ENCODE measurements at regions not wholly inside any gene's neighbourhood (a gene's known extent, or its start where the extent isn't known, plus 50 kb on each side); places are given as distances from the start of the nearest gene placed in this dataset.

DNA sequence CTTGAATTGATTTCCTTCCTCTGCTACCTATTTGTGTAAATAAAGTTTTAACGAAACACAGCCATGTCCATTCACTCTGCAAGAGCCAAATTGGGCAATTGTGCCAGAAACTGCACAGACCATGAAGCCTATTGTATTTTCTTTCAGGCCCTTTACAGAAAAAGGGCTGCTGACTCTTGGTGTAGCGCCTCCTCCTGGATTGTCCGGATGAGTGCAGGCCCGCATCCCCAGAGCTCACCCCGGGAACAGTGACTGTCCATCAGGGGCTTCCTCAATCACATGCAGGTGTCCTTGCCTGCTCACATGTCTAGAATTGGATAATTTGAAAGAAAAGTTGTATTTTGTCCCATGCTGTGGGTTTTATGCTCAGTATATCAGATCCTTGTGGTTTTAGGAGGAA lies 1282.2 kb downstream of the AACS start:
- DNase-seq, result no peak

- no peak for DNase-seq
Measured at GRCh38 chr12:126349383-126349782, 1284.1 kb downstream of the AACS start.

DNA sequence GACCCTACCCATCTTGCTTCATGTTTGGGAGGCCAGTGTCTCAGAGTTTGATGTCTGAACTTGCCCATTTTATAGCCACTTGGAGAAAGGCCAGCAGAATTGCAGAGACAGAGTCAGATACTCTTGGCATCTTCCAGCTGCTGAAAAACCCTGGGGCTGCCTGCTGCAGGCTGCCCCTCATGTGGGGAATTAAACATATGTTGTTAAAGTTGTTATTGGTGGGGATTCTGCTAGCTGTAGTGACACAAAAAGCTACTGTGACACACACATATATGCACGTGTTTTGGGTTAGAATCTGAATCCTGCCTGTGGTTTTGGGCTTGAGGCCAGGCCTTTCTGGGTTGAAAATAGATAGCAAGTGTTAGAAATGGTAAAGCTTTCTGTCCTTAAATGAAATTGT lies 1288.4 kb downstream of the AACS start:
- no peak for DNase-seq

GRCh38 chr12:126354633-126355032 lies 1289.4 kb downstream of the AACS start:
- DNase-seq, result no peak

DNA sequence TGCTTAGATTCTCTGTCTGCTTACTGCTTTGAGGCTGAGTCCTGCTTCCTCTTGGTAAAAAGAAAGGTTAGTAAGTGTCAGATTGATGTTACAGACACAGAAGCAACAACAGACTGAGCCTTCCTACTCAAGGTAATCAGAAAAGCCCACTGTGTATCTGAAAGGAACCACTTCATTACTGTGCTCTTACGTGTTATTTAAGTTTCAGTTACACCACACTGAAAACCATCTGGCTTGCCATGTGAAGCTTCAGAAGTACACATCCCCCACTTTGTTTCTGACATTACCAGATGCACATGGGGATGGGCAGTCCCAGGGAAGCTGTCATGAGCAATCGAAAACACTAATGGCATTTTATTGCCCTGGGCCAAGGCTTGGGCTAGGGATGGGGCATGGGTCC lies 1290.1 kb downstream of the AACS start:
- DNase-seq, result no peak

- DNase-seq, result no peak
Measured at GRCh38 chr12:126358806-126359205, 1293.6 kb downstream of the AACS start.

DNA sequence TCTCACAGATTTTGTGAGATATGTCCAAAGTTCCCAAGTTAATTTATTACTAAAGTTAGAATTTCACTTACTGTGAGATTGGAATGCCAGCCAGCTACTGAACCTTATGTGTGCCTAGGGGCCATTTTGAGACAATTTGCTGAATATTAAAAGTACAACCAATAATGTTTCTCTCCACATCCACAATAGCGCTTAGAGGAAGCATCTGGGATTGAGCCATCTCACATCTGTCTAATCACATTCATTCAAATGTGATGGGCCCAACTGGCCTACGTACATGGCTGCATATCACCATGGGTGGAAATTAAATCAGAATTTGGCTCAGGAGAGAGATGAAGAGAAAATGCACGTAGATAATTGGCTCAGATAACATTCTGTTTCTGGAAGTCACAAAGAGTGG lies 1294.0 kb downstream of the AACS start:
- no peak for DNase-seq

DNA sequence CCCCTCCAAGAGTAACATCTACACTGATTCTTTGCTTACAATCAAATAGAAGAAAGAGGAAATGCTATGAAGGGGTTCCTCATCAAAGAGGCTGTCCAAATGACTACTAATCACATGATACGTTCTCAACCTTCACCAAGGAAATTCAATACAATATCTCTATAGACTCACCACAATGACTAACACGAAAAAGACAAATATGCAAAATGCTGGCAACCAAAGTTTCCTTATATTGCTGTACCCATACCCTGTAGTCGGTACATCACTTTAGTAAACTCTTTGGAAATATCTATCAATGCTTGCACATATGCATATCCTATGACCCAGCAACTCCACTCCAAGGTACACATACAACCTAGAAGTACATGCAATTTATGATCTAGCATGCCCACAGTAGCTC lies 1296.6 kb downstream of the AACS start:
- no peak for DNase-seq

- no peak for DNase-seq
Measured at GRCh38 chr12:126362493-126362892, 1297.3 kb downstream of the AACS start.

DNA sequence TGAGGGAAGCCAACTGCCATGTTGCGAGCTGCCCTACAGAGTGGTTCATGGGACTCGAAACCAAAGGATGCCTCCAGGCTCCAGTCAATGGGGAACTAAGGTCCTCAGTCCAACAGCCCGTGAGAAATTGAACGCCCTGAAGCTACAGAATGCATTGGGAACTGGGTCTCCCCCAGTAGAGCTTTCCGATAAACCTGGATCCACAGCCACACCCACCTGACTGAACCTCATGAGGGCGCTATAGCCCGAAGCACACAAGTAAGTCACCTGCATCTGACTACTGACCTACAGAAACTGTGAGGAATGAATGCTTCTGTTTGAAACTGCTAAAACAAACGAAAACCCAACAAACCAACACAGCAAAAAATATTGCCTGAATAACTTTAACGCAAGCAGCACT lies 1297.7 kb downstream of the AACS start:
- DNase-seq, result no peak

GRCh38 chr12:126369487-126370463 lies 1304.5 kb downstream of the AACS start:
- no peak for DNase-seq

- no peak for DNase-seq
Measured at GRCh38 chr12:126383506-126383905, 1318.3 kb downstream of the AACS start.

DNA sequence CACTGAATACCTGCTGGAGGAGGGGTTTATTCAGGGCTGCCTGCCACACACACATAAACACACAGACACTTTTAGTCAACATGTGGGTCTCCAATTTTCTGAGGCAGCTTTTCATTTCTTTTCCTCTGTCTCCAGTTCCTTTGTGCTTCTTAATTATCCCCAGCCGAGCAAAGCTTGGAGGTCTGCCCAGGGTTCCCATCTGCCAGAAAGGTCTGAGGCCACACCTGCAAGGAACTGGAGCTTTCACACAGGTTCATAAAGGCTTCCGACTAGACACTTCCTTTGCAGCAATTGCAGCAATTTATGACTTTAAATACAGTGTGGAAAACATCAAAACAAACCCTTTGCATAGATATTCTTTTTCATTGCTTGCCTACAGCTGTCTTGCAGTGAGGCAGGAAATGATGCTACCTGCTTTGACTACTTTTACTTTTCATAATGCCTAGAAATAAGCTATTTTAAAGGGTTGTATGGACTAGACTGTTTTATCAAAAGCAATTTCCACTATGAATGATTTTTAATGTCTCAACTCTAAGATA lies 1318.9 kb downstream of the AACS start:
- no peak for DNase-seq

DNA sequence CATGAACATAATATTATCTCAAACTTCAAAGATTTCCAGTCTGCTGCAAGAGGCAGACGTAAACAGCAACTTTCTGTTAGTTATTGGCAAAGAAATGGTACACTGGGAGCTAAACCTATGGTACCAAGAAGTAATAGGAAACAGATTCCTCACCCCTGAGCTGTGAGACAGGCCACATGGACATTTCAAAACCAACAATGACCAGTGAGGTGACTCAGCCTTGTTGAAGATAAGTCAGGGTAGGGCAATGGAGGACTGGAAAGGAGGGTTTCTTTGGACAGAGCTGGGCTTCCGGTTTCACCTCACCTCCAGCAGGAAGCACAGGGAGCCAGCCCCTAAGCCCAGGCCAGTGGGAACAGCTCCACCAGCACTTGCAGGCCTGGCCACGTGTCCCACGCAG lies 1320.5 kb downstream of the AACS start:
- no peak for DNase-seq

DNA sequence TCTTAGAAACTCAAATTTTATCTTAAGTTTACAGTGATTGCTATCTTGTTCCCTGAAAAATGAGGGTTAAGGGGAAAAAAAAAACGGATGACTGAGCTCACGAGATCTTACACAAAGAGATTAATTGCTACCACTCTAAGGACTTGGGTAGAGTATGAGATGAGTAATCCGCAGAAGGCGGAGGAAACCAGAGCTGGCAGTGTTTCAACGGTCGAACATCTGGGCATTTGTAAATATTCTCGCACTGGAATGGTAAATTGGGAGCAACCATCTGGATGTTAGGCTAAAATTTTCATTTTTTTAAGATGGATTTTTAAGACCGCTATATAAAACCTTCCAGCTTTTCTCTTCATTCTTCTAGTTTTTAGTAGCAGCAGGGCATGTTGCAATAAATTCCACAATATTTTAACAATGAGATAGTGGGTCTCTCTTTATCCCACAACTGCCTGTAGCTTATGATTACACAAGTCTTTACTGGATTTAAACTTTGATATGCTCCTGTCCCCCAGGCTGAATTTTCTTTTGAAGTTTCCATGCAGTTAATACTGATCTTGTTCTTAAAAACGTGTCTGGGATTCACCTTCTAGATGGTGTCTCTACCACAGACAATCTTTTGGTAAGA lies 1324.1 kb downstream of the AACS start:
- DNase-seq, result no peak

GRCh38 chr12:126389961-126390360 lies 1324.7 kb downstream of the AACS start:
- no peak for DNase-seq

DNA sequence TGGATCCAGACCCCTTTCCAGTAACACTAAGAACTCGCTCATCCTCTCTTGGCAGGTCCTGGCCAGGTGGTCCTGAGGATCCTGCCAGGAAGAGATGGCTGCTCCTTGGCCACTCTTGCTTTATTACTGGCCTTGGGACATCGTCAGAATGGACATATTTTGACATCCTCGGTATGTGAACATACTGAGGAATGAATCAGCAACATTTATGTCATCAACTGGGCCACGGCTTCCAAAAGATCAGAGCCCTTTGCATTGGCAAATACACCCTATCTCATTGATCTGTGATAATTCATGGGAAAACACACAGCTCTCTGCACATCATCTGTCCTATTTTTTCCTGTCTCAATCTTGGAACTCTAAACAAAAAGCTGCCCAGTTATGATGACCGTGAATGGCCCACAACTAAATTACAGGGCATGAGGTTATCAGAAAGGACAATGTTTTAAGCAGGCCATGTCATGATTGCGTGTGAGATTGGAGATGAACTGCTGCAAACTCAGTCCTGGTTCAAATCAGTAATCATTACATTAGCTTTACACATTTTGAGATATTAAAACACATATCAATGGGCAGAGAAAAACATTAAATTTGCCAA lies 1325.8 kb downstream of the AACS start:
- DNase-seq, result no peak

GRCh38 chr12:126396536-126396935 lies 1331.3 kb downstream of the AACS start:
- DNase-seq, result no peak

DNA sequence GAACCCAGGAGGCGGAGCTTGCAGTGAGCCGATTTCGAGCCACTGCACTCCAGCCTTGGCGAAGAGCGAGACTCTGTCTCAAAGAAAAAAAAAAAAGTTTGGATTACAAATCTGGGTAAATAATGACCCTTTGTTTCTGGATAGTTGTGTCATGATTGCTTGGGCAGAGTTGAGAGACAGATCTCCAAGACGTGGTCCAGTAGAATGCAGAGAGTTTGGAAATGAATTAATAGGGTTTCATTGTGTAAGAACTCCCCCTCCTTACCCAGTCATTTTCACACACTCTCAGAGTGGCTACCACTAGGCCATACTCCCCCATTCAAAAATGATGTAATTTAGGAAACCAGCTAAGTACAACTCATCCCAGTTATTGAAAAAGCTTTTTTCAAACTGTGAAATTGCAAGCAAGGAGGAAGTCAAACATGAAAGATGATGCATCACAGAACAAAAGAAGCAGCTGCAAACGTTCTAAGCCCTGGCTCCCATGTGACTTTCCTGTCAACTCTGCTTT lies 1331.9 kb downstream of the AACS start:
- no peak for DNase-seq

DNA sequence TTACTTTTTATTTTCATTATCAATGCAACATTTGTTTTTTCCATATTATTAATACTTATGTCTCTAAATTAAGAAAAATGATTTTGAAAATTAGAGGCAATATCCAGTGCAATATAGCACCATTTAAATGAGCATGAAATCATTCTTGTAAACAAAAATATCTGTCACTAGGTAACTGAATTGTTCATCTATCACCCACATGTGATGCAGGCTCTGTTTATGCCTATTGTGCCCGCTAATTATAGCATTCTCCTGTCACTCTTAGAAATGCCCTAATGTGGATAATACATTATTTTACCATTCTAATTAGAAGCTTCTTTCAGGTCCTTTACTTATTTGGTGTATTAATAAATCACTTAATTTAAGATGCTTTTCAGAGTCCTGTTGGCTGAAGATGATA lies 1332.4 kb downstream of the AACS start:
- no peak for DNase-seq

- DNase-seq, result no peak
Measured at GRCh38 chr12:126400831-126401230, 1335.6 kb downstream of the AACS start.

GRCh38 chr12:126404293-126404881 lies 1339.2 kb downstream of the AACS start:
- no peak for DNase-seq

DNA sequence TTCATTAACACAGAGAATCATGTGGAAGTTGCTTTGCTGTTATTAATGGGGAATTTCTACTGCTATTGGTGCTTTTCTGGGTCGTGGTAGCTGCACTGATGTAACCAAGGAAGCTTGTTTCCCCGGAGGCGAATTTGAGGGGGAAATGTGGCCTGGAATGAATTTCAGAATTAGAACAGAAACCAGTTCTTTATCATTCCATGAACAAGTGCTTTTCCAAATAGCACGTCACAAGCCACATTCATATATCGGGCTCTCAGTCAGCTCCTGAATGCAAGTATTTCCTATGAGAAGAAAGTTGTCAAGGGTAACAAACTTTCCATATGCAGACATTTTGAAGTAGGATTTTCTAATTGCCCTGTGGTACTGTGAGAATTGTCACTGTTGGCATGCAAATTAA lies 1353.2 kb downstream of the AACS start:
- no peak for DNase-seq
